Motor neuron (in vitro differentiated cells): ENCODE measurements at regions not wholly inside any gene's neighbourhood (a gene's known extent, or its start where the extent isn't known, plus 50 kb on each side); places are given as distances from the start of the nearest gene placed in this dataset.
A peak's percentile ranks its signal among the peaks of the same experiment; 100 is the strongest.

Source experiments
- ATAC-seq, 8 experiments: fragments of 200-7000 bp; cut with Tn5 transposase; replicated peaks in 6 of 8; 2 replicates each; pipeline ENCODE4 v1.8.0; 2021; ENCODE audit warnings: mild to moderate bottlenecking in 8 of 8, moderate library complexity in 8 of 8
- H3K27ac ChIP-seq, 2 donors: fragments of 250-450 bp; sonication (Bioruptor Pico); 2 replicates each; pipeline ENCODE4 v1.9.0; 2021; ENCODE audit warnings: antibody characterized with exemption in 2 of 2, mild to moderate bottlenecking in 2 of 2, moderate library complexity in 1 of 2
- H3K4me1 ChIP-seq, 2 donors: fragments of 250-450 bp; sonication (Bioruptor Pico); replicated peaks in 1 of 2; 2 replicates each; pipeline ENCODE4 v1.6.1; 2021; ENCODE audit warnings: antibody characterized with exemption in 2 of 2, mild to moderate bottlenecking in 2 of 2, moderate library complexity in 1 of 2
- H3K4me3 ChIP-seq, 5 donors: fragments of 250-450 bp; sonication (Bioruptor Pico); 2 replicates each; pipeline ENCODE4 v1.9.0; 2021; ENCODE audit warnings: antibody characterized with exemption in 5 of 5, mild to moderate bottlenecking in 5 of 5, moderate library complexity in 4 of 5
- WGBS, 10 experiments: fragments of 450-650 bp; shearing (Covaris generic); methylation state at CpG; one replicate each; pipeline ENCODE4 v1.0.0; 2022; 5-methylcytosine and 5-hydroxymethylcytosine counted together
- in situ Hi-C, 9 experiments: fragments of 400-800 bp; cut with MboI; loops; one replicate each; pipeline ENCODE4 v1.15.0; 2021; ENCODE audit warnings: low sequenced_read_pairs in 9 of 9, low pct_unique_long_range_greater_than_20kb in 2 of 9; ENCODE audit not compliant: unreplicated experiment in 9 of 9

DNA sequence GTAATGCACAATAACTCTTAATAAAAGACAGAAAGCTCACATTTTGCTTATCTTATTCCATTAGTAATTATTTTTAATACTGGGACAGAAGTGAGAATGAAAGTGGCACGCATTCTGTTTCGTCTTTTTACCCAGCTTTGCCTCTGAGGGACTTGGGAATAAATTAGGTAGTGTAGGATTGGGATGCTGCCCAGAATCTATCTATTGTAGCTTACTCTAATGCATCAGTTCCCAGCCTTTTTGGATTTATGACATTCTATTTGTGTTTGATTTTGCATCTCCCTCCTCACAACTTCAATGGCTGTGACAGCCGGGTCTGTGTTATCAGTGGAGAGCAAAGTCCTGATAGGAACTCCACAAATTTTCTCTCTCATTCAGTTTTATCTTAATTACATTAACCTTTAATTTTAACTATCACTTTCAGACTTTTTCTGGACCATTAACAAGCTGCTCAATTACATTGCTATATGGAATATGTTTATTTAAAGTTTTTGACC, 62.9 kb upstream of the TULP4 start:
- ATAC-seq = no peak
- H3K4me1 ChIP-seq = no peaks in the 10 kb centered on the region
- 94 to 100% (median 100%) methylated on average over 2 to 3 of the region's 3 CpGs; no CpG with 5 or more reads in 1 of the 10 experiments for WGBS, 10 experiments
- H3K27ac ChIP-seq = no peak overlapping the region
- no peak overlapping the region for H3K4me3 ChIP-seq
- in situ Hi-C loops = no loop called here

DNA sequence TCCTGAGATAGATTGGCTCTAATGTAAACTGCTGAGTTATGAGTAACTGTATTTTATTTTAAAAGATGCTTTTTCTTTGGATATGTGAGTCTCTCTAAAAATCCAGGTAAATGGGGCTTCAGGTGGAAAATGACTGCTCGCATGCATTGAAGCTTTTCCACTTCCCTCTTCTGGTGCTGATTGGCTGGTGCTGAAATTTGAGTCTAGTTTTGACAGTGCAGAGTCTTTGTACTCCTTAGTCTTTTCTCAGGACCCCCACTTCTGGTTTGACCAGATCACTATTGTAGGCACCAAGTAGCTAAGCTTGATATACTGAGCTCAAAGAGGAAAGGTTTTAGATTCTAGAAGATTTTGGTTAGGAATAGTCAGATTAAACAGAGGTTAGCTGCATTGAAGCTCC, 60.7 kb upstream of the TULP4 start:
- Histone ChIP-seq H3K4me3 (no peak overlapping the region), H3K4me1 (peaks cover 12 to 17% of the 10 kb centered on the region in 2 donors), H3K27ac (no peak overlapping the region)
- ATAC-seq = no peak
- 80 to 100% (median 94%) methylated on average over 1 of the region's 1 CpG; no CpG with 5 or more reads in 4 of the 10 experiments for WGBS, 10 experiments
- in situ Hi-C loops = no loop called here

DNA sequence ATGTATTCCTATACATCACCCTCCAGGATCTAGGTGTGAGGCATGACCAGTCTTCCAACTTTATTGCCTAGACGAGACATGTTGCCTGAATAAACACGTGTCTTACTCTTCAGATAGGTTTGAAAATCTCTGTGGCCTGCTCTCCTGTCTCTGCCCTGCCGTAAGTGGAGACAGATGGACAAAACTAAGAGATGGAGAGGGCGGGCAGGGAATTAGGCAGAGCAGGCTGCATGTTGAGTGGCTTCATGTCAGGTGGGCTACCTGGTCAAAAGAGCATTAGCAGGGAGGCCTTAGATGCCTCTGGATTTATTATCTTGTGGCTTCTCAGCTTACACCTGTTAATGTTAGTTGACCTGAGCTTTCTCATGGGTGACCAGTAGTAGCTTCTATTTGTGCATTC, 59.0 kb upstream of the TULP4 start:
- in situ Hi-C loops = no loop called here
- H3K27ac ChIP-seq = no peak overlapping the region
- H3K4me3 ChIP-seq = no peak overlapping the region
- no peak for ATAC-seq
- WGBS, 10 experiments = 60 to 100% (median 100%) methylated on average over 1 to 4 of the region's 4 CpGs; no CpG with 5 or more reads in 1 of the 10 experiments
- peaks cover 12 to 17% of the 10 kb centered on the region in 2 donors for H3K4me1 ChIP-seq

DNA sequence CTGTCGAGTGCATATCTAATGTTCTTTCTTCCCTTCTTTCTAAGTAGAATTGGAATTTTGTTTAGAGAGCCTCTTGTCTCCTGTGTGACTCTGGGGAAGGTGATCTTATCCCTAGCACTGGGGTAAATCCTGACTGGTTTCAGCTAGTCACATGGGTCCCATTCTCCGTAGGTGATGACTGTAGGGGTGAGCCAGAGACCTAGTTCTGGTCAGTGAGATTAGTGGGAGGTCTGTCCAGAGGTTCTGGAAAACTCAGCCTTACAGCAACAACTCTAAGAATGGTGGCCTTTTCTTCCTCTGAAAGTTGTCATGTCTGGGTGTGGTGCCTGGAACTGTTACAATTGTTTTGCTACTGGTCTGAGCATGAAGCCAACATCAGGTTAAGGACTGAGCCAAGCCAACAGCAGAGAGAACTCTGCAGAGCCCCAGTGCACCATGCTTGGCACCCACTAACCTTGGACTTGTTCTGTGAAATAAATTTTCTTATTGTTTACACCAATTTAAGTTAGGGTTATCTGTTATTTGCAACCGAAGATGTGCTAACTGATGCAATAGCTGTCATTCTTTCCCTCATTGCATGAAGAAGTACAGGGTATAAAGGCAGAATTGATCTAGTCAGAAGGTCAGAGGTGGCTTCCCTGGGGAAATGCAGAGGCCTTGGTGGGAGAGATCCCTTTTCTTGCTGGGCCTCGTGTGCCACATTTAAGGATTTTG, 56.8 kb upstream of the TULP4 start:
- no peak overlapping the region for H3K4me3 ChIP-seq
- H3K4me1 ChIP-seq = peaks cover 12 to 17% of the 10 kb centered on the region in 2 donors
- in situ Hi-C loops = no loop called here
- 70 to 100% (median 89%) methylated on average over 1 to 4 of the region's 4 CpGs; no CpG with 5 or more reads in 1 of the 10 experiments for WGBS, 10 experiments
- H3K27ac ChIP-seq = peak overlapping the region; percentile 35 to 53
- peak; percentile 12 to 76 (median 57) for ATAC-seq

DNA sequence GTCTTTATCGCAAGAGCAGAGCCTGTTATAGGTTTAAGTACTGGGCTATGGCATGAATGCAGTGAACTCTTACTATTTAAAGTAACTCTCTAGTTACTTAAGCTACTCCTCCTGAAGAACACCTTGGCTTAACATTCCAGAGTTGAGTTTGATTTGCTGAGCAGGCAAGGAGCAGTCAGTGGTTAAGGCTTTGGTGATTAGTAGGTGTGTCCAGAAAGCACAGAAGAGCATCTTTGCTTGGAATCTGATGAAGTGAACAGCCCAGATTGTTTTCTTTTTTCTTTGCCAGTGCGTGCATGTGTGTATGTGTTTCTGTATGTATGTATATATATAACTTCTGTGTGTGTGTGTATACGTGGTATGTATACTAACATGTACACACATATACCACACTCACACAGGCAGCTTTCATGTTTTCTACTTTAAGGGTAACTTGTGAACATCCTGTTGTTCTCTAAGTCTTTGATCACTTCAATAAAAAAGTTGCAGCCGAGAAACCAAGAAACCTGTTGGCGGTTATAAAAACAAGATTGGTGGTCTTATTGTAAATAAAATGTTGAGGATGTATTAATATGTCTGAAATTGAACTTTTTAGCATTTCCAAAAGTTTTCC, 56.2 kb upstream of the TULP4 start:
- WGBS, 10 experiments = 78 to 100% (median 99%) methylated on average over 1 to 5 of the region's 5 CpGs; no CpG with 5 or more reads in 2 of the 10 experiments
- ATAC-seq = no peak
- Histone ChIP-seq H3K4me3 (no peak overlapping the region), H3K4me1 (peaks cover 12 to 17% of the 10 kb centered on the region in 2 donors), H3K27ac (no peak overlapping the region)
- in situ Hi-C loops = no loop called here

DNA sequence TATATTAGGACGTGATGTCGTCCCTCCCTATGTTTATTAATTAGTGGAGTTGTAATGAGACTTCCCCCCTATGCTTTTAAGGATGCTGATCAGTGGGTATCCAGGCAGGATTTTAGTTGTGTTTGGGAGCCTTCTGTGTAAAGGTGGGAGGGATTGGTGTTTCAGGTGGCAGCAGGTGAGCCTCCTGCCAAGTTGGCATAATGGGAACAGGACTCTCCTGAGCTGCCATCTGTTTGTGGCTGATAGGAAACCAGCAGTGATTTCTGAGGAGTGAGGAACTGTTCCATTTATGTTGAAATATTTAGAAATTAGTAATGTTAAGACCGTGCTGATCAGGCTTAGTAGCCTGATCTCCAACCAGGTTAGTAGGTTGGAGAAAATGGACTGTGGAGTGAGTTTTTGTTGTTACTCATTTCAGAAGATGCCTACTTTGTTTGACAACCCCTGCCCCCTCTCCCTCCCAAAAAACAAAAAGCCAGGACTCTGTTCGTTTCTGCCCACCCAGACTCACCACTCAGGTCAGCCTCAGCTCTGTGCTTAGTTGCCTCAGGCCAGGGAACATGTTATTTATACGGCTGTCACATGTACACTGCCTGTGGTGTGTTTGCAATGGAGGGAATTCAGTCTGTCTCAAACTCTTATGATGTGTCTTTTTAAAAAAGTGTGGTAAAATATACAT, 55.4 kb upstream of the TULP4 start:
- Histone ChIP-seq H3K27ac (no peak overlapping the region), H3K4me3 (no peak overlapping the region), H3K4me1 (peaks cover 12 to 17% of the 10 kb centered on the region in 2 donors)
- peak in 4 of 8 experiments; percentile 30 to 40 (median 36) for ATAC-seq
- 50 to 100% (median 99%) methylated on average over 1 to 5 of the region's 5 CpGs for WGBS, 10 experiments
- in situ Hi-C loops = no loop called here

DNA sequence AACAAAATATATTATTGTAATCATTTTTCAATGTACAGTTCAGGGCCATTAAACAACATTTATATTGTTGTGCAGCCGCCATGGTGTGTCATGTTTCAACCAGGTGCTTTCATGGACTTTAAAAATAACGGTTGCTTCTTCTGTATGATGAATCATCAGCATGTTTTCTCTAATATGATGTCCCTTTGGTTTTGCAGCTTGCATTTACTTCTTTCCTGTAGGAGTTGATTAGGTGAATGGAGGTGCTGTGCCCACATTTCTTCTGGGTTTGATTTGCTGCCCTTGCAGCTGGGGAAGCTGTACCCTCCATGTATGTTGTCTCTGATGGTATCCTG, 54.9 kb upstream of the TULP4 start:
- in situ Hi-C loops = no loop called here
- ATAC-seq = peak in 1 of 8 experiments; percentile 12
- peaks cover 12 to 17% of the 10 kb centered on the region in 2 donors for H3K4me1 ChIP-seq
- WGBS, 10 experiments = 64 to 100% (median 80%) methylated on average over 1 to 2 of the region's 2 CpGs; no CpG with 5 or more reads in 1 of the 10 experiments
- no peak overlapping the region for H3K4me3 ChIP-seq
- no peak overlapping the region for H3K27ac ChIP-seq

DNA sequence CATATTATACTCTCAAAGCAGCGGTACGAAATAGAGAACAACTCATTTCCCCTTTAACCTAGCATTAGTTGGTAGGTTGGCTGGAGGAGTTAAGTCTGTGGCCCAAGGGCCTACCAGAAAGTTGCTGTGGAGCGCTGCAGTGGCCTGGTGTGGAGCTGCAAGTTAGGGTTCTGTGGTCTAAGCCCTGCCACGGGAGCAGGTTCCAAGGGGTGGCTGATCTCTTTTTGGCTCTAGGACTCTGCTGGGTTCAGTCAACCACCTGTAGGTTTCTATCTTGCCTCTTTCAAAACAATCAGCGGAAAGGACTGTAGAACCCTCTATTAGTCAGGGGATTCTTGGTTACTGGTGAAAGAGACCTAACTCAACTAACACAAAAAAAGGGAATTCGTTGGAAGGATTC, 54.5 kb upstream of the TULP4 start:
- ATAC-seq = no peak
- peaks cover 12 to 17% of the 10 kb centered on the region in 2 donors for H3K4me1 ChIP-seq
- no peak overlapping the region for H3K4me3 ChIP-seq
- in situ Hi-C loops = no loop called here
- 60 to 100% (median 94%) methylated on average over 2 to 5 of the region's 6 CpGs; no CpG with 5 or more reads in 3 of the 10 experiments for WGBS, 10 experiments
- no peak overlapping the region for H3K27ac ChIP-seq

DNA sequence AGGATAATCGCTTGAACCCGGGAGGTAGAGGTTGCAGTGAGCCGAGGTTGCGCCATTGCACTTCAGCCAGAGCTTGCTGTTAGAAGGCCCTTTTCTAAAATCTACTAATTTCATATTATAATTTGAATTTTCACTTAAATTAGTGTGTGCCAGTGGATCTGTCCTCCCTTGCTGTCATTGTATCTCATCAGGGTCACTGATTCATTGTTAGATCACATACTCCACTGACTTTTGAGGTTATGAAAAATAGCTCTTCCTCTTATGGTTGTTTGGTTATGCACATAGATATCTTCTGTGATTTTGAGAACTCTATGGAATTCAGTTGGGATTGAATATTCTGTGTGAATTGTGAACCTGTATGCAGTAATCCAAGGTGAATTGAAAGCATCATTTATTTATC, 53.1 kb upstream of the TULP4 start:
- Histone ChIP-seq H3K27ac (no peak overlapping the region), H3K4me1 (peaks cover 12 to 17% of the 10 kb centered on the region in 2 donors), H3K4me3 (no peak overlapping the region)
- 93 to 100% (median 95%) methylated on average over 2 to 4 of the region's 4 CpGs; no CpG with 5 or more reads in 4 of the 10 experiments for WGBS, 10 experiments
- no peak for ATAC-seq
- in situ Hi-C loops = no loop called here

DNA sequence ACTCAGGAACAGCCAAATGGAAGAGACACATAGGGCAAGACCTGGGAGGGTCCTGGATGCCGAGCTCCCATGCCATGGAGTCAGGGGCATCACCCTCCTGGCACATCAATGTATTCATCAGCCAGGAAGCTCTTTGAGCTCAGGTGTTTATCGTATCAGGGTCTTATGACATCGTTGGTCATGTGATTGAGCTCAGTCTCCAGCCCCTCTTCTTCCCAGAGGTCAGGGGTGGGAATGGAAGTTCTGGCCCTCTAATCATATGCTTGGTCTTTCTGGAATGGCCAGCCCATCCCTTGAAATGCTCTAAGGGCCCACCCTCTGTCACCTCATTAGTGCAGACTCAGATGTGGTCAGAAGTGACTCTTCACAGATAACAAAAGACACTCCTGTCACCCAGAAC, 52.4 kb upstream of the TULP4 start:
- no peak for ATAC-seq
- Histone ChIP-seq H3K27ac (no peak overlapping the region), H3K4me1 (peaks cover 12 to 15% of the 10 kb centered on the region in 2 donors), H3K4me3 (no peak overlapping the region)
- 80 to 100% (median 92%) methylated on average over 1 to 2 of the region's 3 CpGs; no CpG with 5 or more reads in 6 of the 10 experiments for WGBS, 10 experiments
- in situ Hi-C loops = no loop called here

DNA sequence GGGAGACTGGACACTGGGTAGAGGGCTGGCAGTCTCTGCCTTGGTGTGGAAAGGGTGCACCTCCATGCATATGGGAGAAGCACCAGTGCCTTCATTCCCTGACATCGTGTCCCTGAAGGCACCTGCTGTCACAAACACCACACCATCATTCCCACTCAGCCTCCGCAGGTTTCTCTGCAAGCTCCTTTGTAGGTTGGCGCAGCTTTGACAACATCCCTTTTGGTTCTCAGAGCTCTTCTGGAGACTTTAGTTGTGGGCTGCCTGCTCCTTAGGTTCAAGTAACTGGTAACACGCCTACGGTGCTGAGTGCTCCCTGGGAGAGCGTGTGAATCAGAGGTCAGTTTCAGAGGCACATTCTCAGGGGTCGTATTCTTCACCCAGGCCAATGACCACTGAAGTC, 50.2 kb upstream of the TULP4 start:
- no peak overlapping the region for H3K4me3 ChIP-seq
- WGBS, 10 experiments = 60 to 100% (median 81%) methylated on average over 1 to 7 of the region's 7 CpGs; no CpG with 5 or more reads in 2 of the 10 experiments
- no peak overlapping the region for H3K27ac ChIP-seq
- ATAC-seq = no peak
- H3K4me1 ChIP-seq = no peaks in the 10 kb centered on the region
- in situ Hi-C loops = no loop called here
